Heart left ventricle (tissue), 13 donors: ENCODE measurements at regions not wholly inside any gene's neighbourhood (a gene's known extent, or its start where the extent isn't known, plus 50 kb on each side); places are given as distances from the start of the nearest gene placed in this dataset.

Experiments
- POLR2A ChIP-seq, 2 donors: fragments of 450-650 bp; IDR thresholded peaks; one replicate each; pipeline ENCODE4 v1.6.1; 2017; ENCODE audit warnings: antibody characterized with exemption in 2 of 2, mild to moderate bottlenecking in 2 of 2, moderate library complexity in 2 of 2
- TF ChIP-seq, protein P1 (sequence below), 12 donors: fragments of 200-600 bp; sonication (generic) in 4 of 12; IDR thresholded peaks; one replicate each; pipeline versions ENCODE4 v1.5.0 to v1.8.0; 2018 to 2022; ENCODE audit warnings: antibody characterized with exemption in 12 of 12, mild to moderate bottlenecking in 5 of 12
- donor health status: ischemic (EF 13 %, LVEDD 7.1; RV severe dilation, severe dysfunction).
- donor health status: DM: no; HTN: yes; CAD: no.
- donor health status: DM: no; HTN: no; CAD: no.
- donor health status: ischemic (EF 25% LVEDD 6.9; RV normal size, moderate dysfunction).
- donor health status: ischemic (EF 25% LVEDD 5.7; RV mildly dilated, moderate dysfunction).
- donor health status: ischemic (EF 35%, LVEDD 5.7; RV mildly dilated, moderate dysfunction).
- donor health status: nonischemic (EF 11% LVEDD 7.7; RV severe dilation, severe dysfunction).
- donor health status: DM: yes; HTN: yes; CAD: no.
- donor health status: PGD.
- donor health status: ischemic (EF 29% LVEDD 5.4; RV normal size, mild dysfunction).
- donor health status: nonischemic (EF 23%, LVEDD 6.1; RV moderate dilation, normal function).

DNA sequence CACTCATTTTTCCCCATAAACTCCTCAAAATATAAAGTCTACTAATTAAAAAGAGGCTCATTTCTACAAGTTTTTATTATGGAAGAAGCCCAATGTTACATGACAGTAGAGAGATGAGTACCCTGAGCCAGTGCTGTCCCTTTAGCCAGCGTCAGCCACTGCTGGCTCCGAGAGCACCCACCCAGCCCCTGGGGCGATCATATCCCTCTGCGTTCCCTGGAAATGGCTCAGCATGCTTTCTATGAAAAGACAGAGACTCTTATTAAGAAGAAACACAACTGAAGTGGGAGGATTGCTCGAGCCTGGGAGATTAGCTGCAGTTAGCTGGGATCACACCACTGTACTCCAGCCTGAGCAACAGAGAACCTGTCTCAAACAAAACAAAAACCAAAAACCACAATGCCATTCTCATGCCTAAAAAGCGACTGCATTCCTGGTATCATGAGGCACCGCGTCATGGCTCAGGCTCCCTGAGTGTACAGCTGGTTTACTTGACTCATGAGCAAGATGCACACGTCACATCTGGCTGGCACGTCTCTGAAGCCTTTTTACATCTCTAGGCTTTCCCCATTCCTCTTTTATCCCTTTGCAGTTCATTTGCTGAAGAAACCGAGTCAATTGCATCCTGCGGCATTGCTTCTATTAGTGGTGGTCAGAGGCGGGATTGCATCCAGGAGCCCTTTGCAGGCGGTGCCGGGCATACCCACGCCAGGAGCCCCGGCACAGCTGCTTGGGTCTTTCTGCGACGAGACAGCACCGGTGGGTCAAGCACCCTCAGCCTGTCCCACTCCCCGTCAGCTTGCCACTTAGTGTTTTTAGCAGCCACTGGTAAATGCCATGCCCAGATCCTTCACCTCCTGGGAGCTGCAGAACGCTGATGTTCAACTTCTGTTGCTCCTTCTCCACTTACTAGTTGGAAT, 119.9 kb downstream of the CTTN start:
- TF ChIP-seq, protein P1, sequence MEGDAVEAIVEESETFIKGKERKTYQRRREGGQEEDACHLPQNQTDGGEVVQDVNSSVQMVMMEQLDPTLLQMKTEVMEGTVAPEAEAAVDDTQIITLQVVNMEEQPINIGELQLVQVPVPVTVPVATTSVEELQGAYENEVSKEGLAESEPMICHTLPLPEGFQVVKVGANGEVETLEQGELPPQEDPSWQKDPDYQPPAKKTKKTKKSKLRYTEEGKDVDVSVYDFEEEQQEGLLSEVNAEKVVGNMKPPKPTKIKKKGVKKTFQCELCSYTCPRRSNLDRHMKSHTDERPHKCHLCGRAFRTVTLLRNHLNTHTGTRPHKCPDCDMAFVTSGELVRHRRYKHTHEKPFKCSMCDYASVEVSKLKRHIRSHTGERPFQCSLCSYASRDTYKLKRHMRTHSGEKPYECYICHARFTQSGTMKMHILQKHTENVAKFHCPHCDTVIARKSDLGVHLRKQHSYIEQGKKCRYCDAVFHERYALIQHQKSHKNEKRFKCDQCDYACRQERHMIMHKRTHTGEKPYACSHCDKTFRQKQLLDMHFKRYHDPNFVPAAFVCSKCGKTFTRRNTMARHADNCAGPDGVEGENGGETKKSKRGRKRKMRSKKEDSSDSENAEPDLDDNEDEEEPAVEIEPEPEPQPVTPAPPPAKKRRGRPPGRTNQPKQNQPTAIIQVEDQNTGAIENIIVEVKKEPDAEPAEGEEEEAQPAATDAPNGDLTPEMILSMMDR (IDR thresholded peaks at IDR 0.05): no peak
- no peak for TF ChIP-seq POLR2A (IDR thresholded peaks at IDR 0.05)
